GM23338 (cell line): ENCODE measurements at regions not wholly inside any gene's neighbourhood (a gene's known extent, or its start where the extent isn't known, plus 50 kb on each side); places are given as distances from the start of the nearest gene placed in this dataset.

ENCODE experiments used
- ATAC-seq: fragments of 200-7000 bp; cut with Tn5 transposase; 3 replicates; pipeline ENCODE4 v1.9.1; 2020
- DNase-seq: peaks from one replicate; pipeline ENCODE4 v3.0.0-alpha.2; 2015; ENCODE audit warnings: low spot score
- H2AFZ ChIP-seq: fragments of 200-600 bp; sonication (generic); 2 replicates; pipeline ENCODE4 v1.8.0; 2016; ENCODE audit warnings: antibody characterized with exemption, mild to moderate bottlenecking, moderate library complexity
- H3F3A ChIP-seq: fragments of 200-600 bp; sonication (generic); replicated peaks from 2 replicates; pipeline ENCODE4 v1.8.0; 2017; ENCODE audit warnings: antibody characterized with exemption, mixed run types, low read depth
- H3K27ac ChIP-seq: fragments of 200-600 bp; sonication (generic); 2 replicates; pipeline ENCODE4 v1.6.1; 2016; ENCODE audit warnings: low read depth
- H3K27me3 ChIP-seq: fragments of 200-600 bp; sonication (generic); 2 replicates; pipeline ENCODE4 v1.8.0; 2016; ENCODE audit warnings: mild to moderate bottlenecking, mixed run types, moderate library complexity; ENCODE audit not compliant: insufficient read depth
- H3K36me3 ChIP-seq: fragments of 200-600 bp; sonication (generic); 2 replicates; pipeline ENCODE4 v1.8.0; 2016; ENCODE audit warnings: mild to moderate bottlenecking; ENCODE audit not compliant: insufficient read depth
- H3K4me1 ChIP-seq: fragments of 200-600 bp; sonication (generic); 2 replicates; pipeline ENCODE4 v1.8.0; 2016; ENCODE audit warnings: mild to moderate bottlenecking, moderate library complexity; ENCODE audit not compliant: insufficient read depth
- H3K4me2 ChIP-seq: fragments of 200-600 bp; sonication (generic); 2 replicates; pipeline ENCODE4 v1.7.1; 2017; ENCODE audit warnings: mixed run types
- H3K4me3 ChIP-seq: fragments of 200-600 bp; sonication (generic); 2 replicates; pipeline ENCODE4 v1.6.1; 2016; ENCODE audit warnings: mixed run types
- H3K79me2 ChIP-seq: fragments of 200-600 bp; sonication (generic); replicated peaks from 2 replicates; pipeline ENCODE4 v1.8.0; 2017; ENCODE audit warnings: mild to moderate bottlenecking; ENCODE audit not compliant: insufficient read depth
- H3K9me2 ChIP-seq: fragments of 200-600 bp; sonication (generic); 2 replicates; pipeline ENCODE4 v1.8.0; 2017; ENCODE audit not compliant: insufficient read depth
- H4K20me1 ChIP-seq: fragments of 200-600 bp; sonication (generic); replicated peaks from 2 replicates; pipeline ENCODE4 v1.8.0; 2017; ENCODE audit warnings: mild to moderate bottlenecking; ENCODE audit not compliant: insufficient read depth
- H3K27ac Mint-ChIP-seq: 2 replicates; pipeline ENCODE4 v1.8.0; 2020; ENCODE audit warnings: inconsistent platforms, mild to moderate bottlenecking, moderate library complexity, mixed read lengths
- H3K27me3 Mint-ChIP-seq: 3 replicates; pipeline ENCODE4 v1.8.0; 2022; ENCODE audit warnings: low read depth, mild to moderate bottlenecking, moderate library complexity, mixed read lengths, inconsistent platforms; ENCODE audit not compliant: insufficient read depth, poor library complexity
- H3K36me3 Mint-ChIP-seq: 3 replicates; pipeline ENCODE4 v1.8.0; 2021; ENCODE audit warnings: low read depth, mild to moderate bottlenecking, inconsistent platforms, moderate library complexity, mixed read lengths
- H3K4me1 Mint-ChIP-seq: 3 replicates; pipeline ENCODE4 v1.8.0; 2020; ENCODE audit warnings: mild to moderate bottlenecking, inconsistent platforms, mixed read lengths
- H3K4me3 Mint-ChIP-seq: 3 replicates; pipeline ENCODE4 v1.8.0; 2021; ENCODE audit warnings: moderate library complexity, mild to moderate bottlenecking, inconsistent platforms, mixed read lengths
- H3K9me3 Mint-ChIP-seq: 3 replicates; pipeline ENCODE4 v1.8.0; 2020; ENCODE audit warnings: moderate library complexity, mild to moderate bottlenecking, inconsistent platforms, mixed read lengths
- EZH2 ChIP-seq: fragments of 200-600 bp; sonication (generic); IDR thresholded peaks from one replicate; pipeline ENCODE4 v1.8.0; 2017; ENCODE audit warnings: antibody characterized with exemption, mild to moderate bottlenecking, low read depth; ENCODE audit not compliant: unreplicated experiment
- EZH2phosphoT487 ChIP-seq: fragments of 200-600 bp; sonication (generic); IDR thresholded peaks from one replicate; pipeline ENCODE4 v1.8.1; 2018; ENCODE audit warnings: antibody characterized with exemption; ENCODE audit not compliant: unreplicated experiment
- JUNB ChIP-seq: IDR thresholded peaks from one replicate; pipeline ENCODE4 v1.6.1; 2016; ENCODE audit warnings: antibody characterized with exemption; ENCODE audit not compliant: unreplicated experiment
- POLR2AphosphoS5 ChIP-seq: IDR thresholded peaks from 2 replicates; pipeline ENCODE4 v1.6.1; 2016; ENCODE audit warnings: antibody characterized with exemption, low read depth
- STAT1 ChIP-seq: IDR thresholded peaks from one replicate; pipeline ENCODE4 v1.6.1; 2016; ENCODE audit warnings: antibody characterized with exemption; ENCODE audit not compliant: unreplicated experiment
- ZNF114 ChIP-seq: fragments of 250-450 bp; sonication (Bioruptor Pico); IDR thresholded peaks from 2 replicates; pipeline ENCODE4 v1.5.0; 2020; ENCODE audit warnings: mild to moderate bottlenecking, moderate library complexity
- ZNF331 ChIP-seq: fragments of 250-450 bp; sonication (Bioruptor Pico); IDR thresholded peaks from 2 replicates; pipeline ENCODE4 v1.5.0; 2020; ENCODE audit warnings: low read depth, mild to moderate bottlenecking, moderate library complexity
- TF ChIP-seq, protein P1 (sequence below), 2 experiments: fragments of 200-600 bp in 1 of 2; sonication (generic) in 1 of 2; conservative IDR thresholded peaks; 2 replicates each; pipeline versions ENCODE4 v1.5.1 to v1.6.1; 2016 to 2017; ENCODE audit warnings: antibody characterized with exemption in 2 of 2, low read depth in 2 of 2, mild to moderate bottlenecking in 2 of 2, moderate library complexity in 1 of 2
- TF ChIP-seq, protein P2 (sequence below): IDR thresholded peaks from one replicate; pipeline ENCODE4 v1.6.1; 2018; ENCODE audit warnings: antibody characterized with exemption; ENCODE audit not compliant: unreplicated experiment

DNA sequence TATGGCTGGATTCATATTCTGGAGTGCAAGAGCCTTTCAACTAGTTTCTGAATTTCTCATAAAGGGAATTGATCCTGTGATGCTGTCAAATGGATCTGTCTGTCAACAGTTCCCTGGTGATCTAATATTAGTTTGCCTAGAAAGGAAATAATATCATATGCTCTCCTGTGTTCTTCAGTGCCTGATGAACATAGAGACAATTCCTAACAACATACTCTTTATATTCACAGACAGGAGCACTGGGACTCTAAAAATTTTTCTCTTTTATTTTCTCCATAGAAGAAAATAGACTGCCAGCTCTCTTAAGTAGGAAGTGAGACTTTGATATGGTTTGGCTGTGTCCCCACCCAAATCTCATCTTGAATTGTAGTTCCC lies 259.7 kb downstream of the TMX3 start:
- no peak overlapping the region for H3K4me3 Mint-ChIP-seq
- Histone ChIP-seq H3K27ac (no peak overlapping the region), H3K4me2 (no peak overlapping the region)

DNA sequence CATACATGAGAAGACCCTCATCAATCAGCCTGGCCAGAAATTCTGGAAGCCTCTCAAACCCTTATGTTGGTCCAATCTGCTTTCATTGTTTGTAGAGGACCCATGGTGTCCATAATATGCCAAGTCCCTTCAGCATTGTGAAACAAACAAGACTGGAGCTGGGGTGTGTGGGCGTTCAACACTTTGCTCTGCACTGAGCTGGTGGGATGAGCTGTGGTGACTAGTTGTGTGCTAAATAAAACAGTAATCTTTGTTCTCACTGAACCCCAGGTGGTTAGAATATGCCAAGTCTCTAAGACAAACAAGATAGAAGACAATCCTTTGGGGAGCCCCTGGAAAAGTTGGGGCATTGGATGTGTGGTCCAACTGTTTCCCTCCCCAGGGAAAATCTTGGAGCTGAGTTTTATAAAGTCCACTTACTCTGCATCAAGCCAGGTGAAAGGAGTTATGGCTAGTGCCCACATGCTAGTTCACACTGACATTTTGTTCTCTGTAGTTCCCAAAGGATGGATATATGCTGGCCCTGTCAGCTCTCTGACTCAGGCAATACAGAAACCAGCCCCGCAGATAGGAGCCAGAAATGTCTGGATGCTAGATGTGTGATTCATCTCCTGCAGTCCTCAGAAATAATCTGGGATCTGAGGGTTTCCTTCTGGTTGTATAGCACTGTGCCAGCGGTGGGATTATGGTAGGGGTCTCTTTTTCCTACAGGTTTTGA lies 260.2 kb downstream of the TMX3 start:
- Mint-ChIP-seq H3K27ac (no peak overlapping the region), H3K9me3 (no peaks in the 10 kb centered on the region), H3K36me3 (no peaks in the 10 kb centered on the region), H3K4me1 (no peaks in the 10 kb centered on the region), H3K4me3 (no peak overlapping the region), H3K27me3 (no peaks in the 10 kb centered on the region)
- Histone ChIP-seq H3K4me2 (no peak overlapping the region), H3K36me3 (no peaks in the 10 kb centered on the region), H2AFZ (no peak overlapping the region), H3K4me1 (no peaks in the 10 kb centered on the region), H3K27me3 (no peaks in the 10 kb centered on the region), H3K4me3 (no peak overlapping the region), H3K9me2 (peaks cover 9% of the 10 kb centered on the region), H3K27ac (no peak overlapping the region), H3K79me2 (no peaks in the 10 kb centered on the region), H3F3A (no peaks in the 10 kb centered on the region), H4K20me1 (no peaks in the 10 kb centered on the region)
- DNase-seq, result no peak
- no peak for ATAC-seq
- TF ChIP-seq, protein P1, sequence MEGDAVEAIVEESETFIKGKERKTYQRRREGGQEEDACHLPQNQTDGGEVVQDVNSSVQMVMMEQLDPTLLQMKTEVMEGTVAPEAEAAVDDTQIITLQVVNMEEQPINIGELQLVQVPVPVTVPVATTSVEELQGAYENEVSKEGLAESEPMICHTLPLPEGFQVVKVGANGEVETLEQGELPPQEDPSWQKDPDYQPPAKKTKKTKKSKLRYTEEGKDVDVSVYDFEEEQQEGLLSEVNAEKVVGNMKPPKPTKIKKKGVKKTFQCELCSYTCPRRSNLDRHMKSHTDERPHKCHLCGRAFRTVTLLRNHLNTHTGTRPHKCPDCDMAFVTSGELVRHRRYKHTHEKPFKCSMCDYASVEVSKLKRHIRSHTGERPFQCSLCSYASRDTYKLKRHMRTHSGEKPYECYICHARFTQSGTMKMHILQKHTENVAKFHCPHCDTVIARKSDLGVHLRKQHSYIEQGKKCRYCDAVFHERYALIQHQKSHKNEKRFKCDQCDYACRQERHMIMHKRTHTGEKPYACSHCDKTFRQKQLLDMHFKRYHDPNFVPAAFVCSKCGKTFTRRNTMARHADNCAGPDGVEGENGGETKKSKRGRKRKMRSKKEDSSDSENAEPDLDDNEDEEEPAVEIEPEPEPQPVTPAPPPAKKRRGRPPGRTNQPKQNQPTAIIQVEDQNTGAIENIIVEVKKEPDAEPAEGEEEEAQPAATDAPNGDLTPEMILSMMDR (conservative IDR thresholded peaks at IDR 0.05; ENCODE audit: low read depth in 2 of 2), result no peak
- TF ChIP-seq POLR2AphosphoS5 (no peak), ZNF331 (CRISPR knock-in tag) (no peak), EZH2phosphoT487 (no peak), JUNB (no peak), STAT1 (no peak)

More for the DNA sequence above, 259.7 kb downstream of the TMX3 start:
- H3K9me3 Mint-ChIP-seq, result no peaks in the 10 kb centered on the region
- H3K27ac Mint-ChIP-seq, result no peak overlapping the region
- no peaks in the 10 kb centered on the region for H3F3A ChIP-seq
- no peak overlapping the region for H2AFZ ChIP-seq
- ATAC-seq (no peak), DNase-seq (no peak)
- no peak overlapping the region for H3K4me3 ChIP-seq
- no peaks in the 10 kb centered on the region for H3K4me1 ChIP-seq
- H4K20me1 ChIP-seq, result no peaks in the 10 kb centered on the region
- H3K79me2 ChIP-seq, result no peaks in the 10 kb centered on the region
- TF ChIP-seq EZH2, result no peak
- no peak for TF ChIP-seq ZNF114
- no peak for TF ChIP-seq JUNB
- no peak for TF ChIP-seq ZNF331 (CRISPR knock-in tag)
- TF ChIP-seq, protein P2, sequence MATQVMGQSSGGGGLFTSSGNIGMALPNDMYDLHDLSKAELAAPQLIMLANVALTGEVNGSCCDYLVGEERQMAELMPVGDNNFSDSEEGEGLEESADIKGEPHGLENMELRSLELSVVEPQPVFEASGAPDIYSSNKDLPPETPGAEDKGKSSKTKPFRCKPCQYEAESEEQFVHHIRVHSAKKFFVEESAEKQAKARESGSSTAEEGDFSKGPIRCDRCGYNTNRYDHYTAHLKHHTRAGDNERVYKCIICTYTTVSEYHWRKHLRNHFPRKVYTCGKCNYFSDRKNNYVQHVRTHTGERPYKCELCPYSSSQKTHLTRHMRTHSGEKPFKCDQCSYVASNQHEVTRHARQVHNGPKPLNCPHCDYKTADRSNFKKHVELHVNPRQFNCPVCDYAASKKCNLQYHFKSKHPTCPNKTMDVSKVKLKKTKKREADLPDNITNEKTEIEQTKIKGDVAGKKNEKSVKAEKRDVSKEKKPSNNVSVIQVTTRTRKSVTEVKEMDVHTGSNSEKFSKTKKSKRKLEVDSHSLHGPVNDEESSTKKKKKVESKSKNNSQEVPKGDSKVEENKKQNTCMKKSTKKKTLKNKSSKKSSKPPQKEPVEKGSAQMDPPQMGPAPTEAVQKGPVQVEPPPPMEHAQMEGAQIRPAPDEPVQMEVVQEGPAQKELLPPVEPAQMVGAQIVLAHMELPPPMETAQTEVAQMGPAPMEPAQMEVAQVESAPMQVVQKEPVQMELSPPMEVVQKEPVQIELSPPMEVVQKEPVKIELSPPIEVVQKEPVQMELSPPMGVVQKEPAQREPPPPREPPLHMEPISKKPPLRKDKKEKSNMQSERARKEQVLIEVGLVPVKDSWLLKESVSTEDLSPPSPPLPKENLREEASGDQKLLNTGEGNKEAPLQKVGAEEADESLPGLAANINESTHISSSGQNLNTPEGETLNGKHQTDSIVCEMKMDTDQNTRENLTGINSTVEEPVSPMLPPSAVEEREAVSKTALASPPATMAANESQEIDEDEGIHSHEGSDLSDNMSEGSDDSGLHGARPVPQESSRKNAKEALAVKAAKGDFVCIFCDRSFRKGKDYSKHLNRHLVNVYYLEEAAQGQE, result no peak
- no peaks in the 10 kb centered on the region for H3K27me3 ChIP-seq
- no peaks in the 10 kb centered on the region for H3K4me1 Mint-ChIP-seq
- no peaks in the 10 kb centered on the region for H3K36me3 ChIP-seq
- peaks cover 9% of the 10 kb centered on the region for H3K9me2 ChIP-seq
- no peaks in the 10 kb centered on the region for H3K27me3 Mint-ChIP-seq
- H3K36me3 Mint-ChIP-seq, result no peaks in the 10 kb centered on the region
